IMR-90 (cell line): ENCODE measurements at regions not wholly inside any gene's neighbourhood (a gene's known extent, or its start where the extent isn't known, plus 50 kb on each side); places are given as distances from the start of the nearest gene placed in this dataset.

Experiments used
- ATAC-seq: fragments of 200-7000 bp; cut with Tn5 transposase; 2 replicates; pipeline ENCODE4 v1.9.1; 2020; ENCODE audit warnings: low read depth, mild to moderate bottlenecking, moderate library complexity
- BruUV-seq: library from RNA; stranded (reverse); fragments of 400-500 nt; replicated peaks from 2 replicates; lab custom pipeline; 2021; lab: Mats Ljungman, UMichigan
- CTCF ChIA-PET: fragments of 300-600 bp; formaldehyde crosslinking; extraction: SDS; loops from one replicate; lab custom pipeline; 2021; ENCODE audit warnings: antibody characterized with exemption; lab: Yijun Ruan, JAX
- POLR2A ChIA-PET: fragments of 300-600 bp; sonication (Branson Sonifier 250); formaldehyde crosslinking; loops from one replicate; lab custom pipeline; 2022; ENCODE audit warnings: antibody characterized with exemption; ENCODE audit not compliant: unreplicated experiment; lab: Charles Lee
- DNase-seq: peaks from one replicate; pipeline ENCODE4 v3.0.0; 2013
- H2AFZ ChIP-seq: replicated peaks from 2 replicates; pipeline ENCODE3; 2013; ENCODE audit warnings: low read length, mild to moderate bottlenecking; ENCODE audit not compliant: poor library complexity
- H2AK5ac ChIP-seq: 2 replicates; pipeline ENCODE4 v1.6.1; 2013; ENCODE audit warnings: low read depth, low read length, inconsistent platforms
- H2AK9ac ChIP-seq: replicated peaks from 2 replicates; pipeline ENCODE3; 2013; ENCODE audit warnings: mild to moderate bottlenecking, low read depth, low read length, moderate library complexity; ENCODE audit not compliant: poor library complexity
- H2BK120ac ChIP-seq: 2 replicates; pipeline ENCODE4 v1.6.1; 2013; ENCODE audit warnings: low read depth, low read length, inconsistent platforms
- H2BK15ac ChIP-seq: 3 replicates; pipeline ENCODE4 v1.6.1; 2013; ENCODE audit warnings: low read depth, low read length, inconsistent platforms
- H2BK20ac ChIP-seq: 2 replicates; pipeline ENCODE4 v1.6.1; 2013; ENCODE audit warnings: low read depth, mild to moderate bottlenecking, inconsistent platforms, low read length, moderate library complexity
- H2BK5ac ChIP-seq: 2 replicates; pipeline ENCODE4 v1.6.1; 2013; ENCODE audit warnings: mild to moderate bottlenecking, low read depth, low read length, inconsistent platforms; ENCODE audit not compliant: poor library complexity, severe bottlenecking
- H3K14ac ChIP-seq: replicated peaks from 2 replicates; pipeline ENCODE4 v1.6.1; 2013; ENCODE audit warnings: low read depth, low read length, inconsistent platforms
- H3K18ac ChIP-seq: 2 replicates; pipeline ENCODE4 v1.6.1; 2013; ENCODE audit warnings: low read depth, low read length, control low read depth
- H3K23ac ChIP-seq: 2 replicates; pipeline ENCODE4 v1.6.1; 2013; ENCODE audit warnings: low read depth, low read length, inconsistent platforms
- H3K27ac ChIP-seq: 2 replicates; pipeline ENCODE4 v1.5.1; 2013; ENCODE audit warnings: mild to moderate bottlenecking, control low read depth, low read length; ENCODE audit not compliant: insufficient read depth
- H3K27me3 ChIP-seq: 2 replicates; pipeline ENCODE4 v1.6.1; 2013; ENCODE audit warnings: low read length; ENCODE audit not compliant: control insufficient read depth, insufficient read depth
- H3K36me3 ChIP-seq: 2 replicates; pipeline ENCODE4 v1.6.1; 2013; ENCODE audit warnings: low read length, mixed read lengths; ENCODE audit not compliant: control insufficient read depth, insufficient read depth
- H3K4ac ChIP-seq: 2 replicates; pipeline ENCODE4 v1.6.1; 2013; ENCODE audit warnings: low read depth, low read length, inconsistent platforms
- H3K4me1 ChIP-seq: 2 replicates; pipeline ENCODE4 v1.6.1; 2013; ENCODE audit warnings: low read length, mixed read lengths; ENCODE audit not compliant: control insufficient read depth, insufficient read depth
- H3K4me2 ChIP-seq: 2 replicates; pipeline ENCODE4 v1.6.1; 2013; ENCODE audit warnings: low read depth, mild to moderate bottlenecking, control low read depth, low read length, moderate library complexity
- H3K4me3 ChIP-seq: 2 replicates; pipeline ENCODE4 v1.5.1; 2013; ENCODE audit warnings: low read depth, mild to moderate bottlenecking, control low read depth, low read length, moderate library complexity; ENCODE audit not compliant: insufficient read depth
- H3K56ac ChIP-seq: 2 replicates; pipeline ENCODE4 v1.6.1; 2013; ENCODE audit warnings: low read length, inconsistent platforms; ENCODE audit not compliant: insufficient read depth; ENCODE audit errors: extremely low read depth
- H3K79me1 ChIP-seq, 2 experiments: 2 replicates each; pipeline ENCODE4 v1.6.1; 2013; ENCODE audit warnings: low read length in 2 of 2, inconsistent platforms in 1 of 2, low read depth in 1 of 2
- H3K9ac ChIP-seq: 2 replicates; pipeline ENCODE4 v1.6.1; 2013; ENCODE audit warnings: low read depth, low read length, control low read depth
- H3K9me1 ChIP-seq: 2 replicates; pipeline ENCODE4 v1.6.1; 2013; ENCODE audit warnings: low read length, inconsistent platforms; ENCODE audit not compliant: insufficient read depth
- H3K9me3 ChIP-seq: 2 replicates; pipeline ENCODE4 v1.6.1; 2013; ENCODE audit warnings: low read length; ENCODE audit not compliant: control insufficient read depth, insufficient read depth
- H4K20me1 ChIP-seq: 2 replicates; pipeline ENCODE4 v1.6.1; 2013; ENCODE audit warnings: low read length, inconsistent platforms; ENCODE audit not compliant: insufficient read depth
- H4K5ac ChIP-seq: 2 replicates; pipeline ENCODE4 v1.6.1; 2013; ENCODE audit warnings: mild to moderate bottlenecking, low read depth, low read length, control low read depth
- H4K8ac ChIP-seq, 2 experiments: 2 replicates each; pipeline ENCODE4 v1.6.1; 2013; ENCODE audit warnings: low read depth in 2 of 2, low read length in 2 of 2, control low read depth in 1 of 2, inconsistent platforms in 1 of 2
- H4K91ac ChIP-seq: 2 replicates; pipeline ENCODE4 v1.6.1; 2013; ENCODE audit warnings: low read depth, low read length, inconsistent platforms; ENCODE audit not compliant: insufficient read depth
- CEBPB ChIP-seq: IDR thresholded peaks from 2 replicates; pipeline ENCODE4 v1.6.1; 2012; ENCODE audit warnings: low read depth, low read length, improper control_type of control experiment
- MAZ ChIP-seq: IDR thresholded peaks from 2 replicates; pipeline ENCODE4 v1.6.1; 2012; ENCODE audit warnings: low read depth, mild to moderate bottlenecking, low read length, improper control_type of control experiment, moderate library complexity, borderline replicate concordance
- RFX5 ChIP-seq: IDR thresholded peaks from 2 replicates; pipeline ENCODE4 v1.8.0; 2012; ENCODE audit warnings: low read depth, mild to moderate bottlenecking, low read length, moderate library complexity
- SMC3 ChIP-seq: fragments of 150-350 bp; IDR thresholded peaks from 2 replicates; pipeline ENCODE4 v1.6.1; 2016; ENCODE audit warnings: low read depth, mild to moderate bottlenecking, antibody characterized with exemption, low read length, moderate library complexity
- WGBS, 2 experiments: methylation state at CpG; one replicate each; pipeline versions ENCODE4 v1.1.5 to v1.1.7; 2013; ENCODE audit warnings: missing lambda C conversion rate in 2 of 2; ENCODE audit not compliant: insufficient read length in 1 of 2; ENCODE audit errors: extremely low coverage in 2 of 2; 5-methylcytosine and 5-hydroxymethylcytosine counted together
- dilution Hi-C: fragments of 300-500 bp; cut with HindIII; formaldehyde crosslinking; loops from one replicate; pipeline ENCODE4 v1.14.3; 2018; ENCODE audit warnings: low sequenced_read_pairs; ENCODE audit not compliant: unreplicated experiment
- in situ Hi-C: fragments of 300-500 bp; cut with MboI; formaldehyde crosslinking; loops from 3 replicates; pipeline ENCODE4 v1.14.3; 2019; ENCODE audit warnings: low sequenced_read_pairs, inconsistent platforms, mixed read lengths
- intact Hi-C: fragments of 100-400 bp; cut with micrococcal nuclease; formaldehyde crosslinking; loops from 2 replicates; pipeline ENCODE4 v1.10.0; 2022

- H3K4me1 ChIP-seq, result no peaks in the 10 kb centered on the region
- H2AK5ac ChIP-seq, result no peak overlapping the region
- no peak for DNase-seq
- no peak overlapping the region for H2BK120ac ChIP-seq
- H2BK15ac ChIP-seq, result no peak overlapping the region
- WGBS, 2 experiments, result 68% methylated on average over 2 of the region's 5 CpGs; no CpG with 5 or more reads in 1 of the 2 experiments
- intact Hi-C loops, result no loop called here
- no peak overlapping the region for H3K9ac ChIP-seq
- TF ChIP-seq CEBPB, result no peak
- no peak for TF ChIP-seq SMC3
- TF ChIP-seq MAZ, result no peak
- no peak for TF ChIP-seq RFX5
- in situ Hi-C loops, result no loop called here
- H3K9me3 ChIP-seq, result no peaks in the 10 kb centered on the region
- no peak overlapping the region for H2BK5ac ChIP-seq
- POLR2A ChIA-PET, result no interaction called here
- no peak overlapping the region for H4K5ac ChIP-seq
- no peak overlapping the region for H2AK9ac ChIP-seq
- CTCF ChIA-PET, result interaction anchor here (0.6 kb wide), 1 partner anchor 199 kb away, joined by 4 read pairs; no protein-coding TSS in a partner anchor
- no peaks in the 10 kb centered on the region for H3K27me3 ChIP-seq
- BruUV-seq, result no TSS peak
- dilution Hi-C loops, result no loop called here
- ATAC-seq, result no peak
- H4K91ac ChIP-seq, result no peak overlapping the region
- H3K18ac ChIP-seq, result no peak overlapping the region
- H3K79me1 ChIP-seq, result no peaks in the 10 kb centered on the region
- no peak overlapping the region for H3K56ac ChIP-seq
- no peak overlapping the region for H3K4me2 ChIP-seq
- H3K36me3 ChIP-seq, result no peaks in the 10 kb centered on the region
- no peaks in the 10 kb centered on the region for H4K20me1 ChIP-seq
- H3K4me3 ChIP-seq, result no peak overlapping the region
- H4K8ac ChIP-seq, result no peak overlapping the region
- no peak overlapping the region for H2BK20ac ChIP-seq
- H3K4ac ChIP-seq, result no peak overlapping the region
- H3K27ac ChIP-seq, result no peak overlapping the region
- no peaks in the 10 kb centered on the region for H3K9me1 ChIP-seq
- no peak overlapping the region for H3K23ac ChIP-seq
- H2AFZ ChIP-seq, result no peak overlapping the region
- no peak overlapping the region for H3K14ac ChIP-seq
These were observed 303.4 kb downstream of the KCNC2 start for GRCh38 chr12:74906224-74906623.
